ENCODE measurements at regions not wholly inside any gene's neighbourhood (a gene's known extent, or its start where the extent isn't known, plus 50 kb on each side); places are given as distances from the start of the nearest gene placed in this dataset.

DNA sequence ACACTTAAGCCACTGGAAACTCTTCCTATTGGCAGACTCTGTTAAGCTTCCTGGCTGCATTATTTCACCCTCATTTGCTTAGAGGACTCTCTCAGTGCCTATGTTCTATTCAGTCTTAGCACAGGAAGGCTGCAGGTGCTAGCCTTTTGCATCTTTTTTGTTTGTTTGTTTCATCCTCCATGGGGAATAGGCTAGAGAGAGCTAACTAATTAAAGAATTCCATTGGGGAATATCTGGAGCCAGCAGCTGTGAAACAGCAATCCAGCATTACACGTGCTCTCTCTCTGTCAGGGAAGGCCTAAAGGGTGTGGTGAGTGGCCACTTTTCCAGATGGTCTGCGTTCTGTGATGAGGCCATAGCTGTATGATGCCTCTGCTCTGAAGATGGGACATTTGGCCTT lies 633.6 kb downstream of the SPRY1 start:
- Histone ChIP-seq H3K4me1 (ENCODE audit: insufficient read depth, low read length, poor library complexity, severe bottlenecking) (no peaks in the 10 kb centered on the region), H3K79me2 (ENCODE audit: insufficient read depth, low read depth, low read length) (no peaks in the 10 kb centered on the region), H3K9me2 (ENCODE audit: insufficient read depth, low read length) (no peaks in the 10 kb centered on the region), H3K9me3 (ENCODE audit: low read length) (no peaks in the 10 kb centered on the region), H3K27ac (ENCODE audit: low read depth, low read length, poor library complexity, severe bottlenecking) (no peak overlapping the region), H3K4me2 (ENCODE audit: low read length) (no peak overlapping the region), H2AFZ (ENCODE audit: low read length) (no peak overlapping the region), H4K20me1 (ENCODE audit: insufficient read depth, low read length) (no peaks in the 10 kb centered on the region), H3K4me3 (ENCODE audit: low read depth, low read length, poor library complexity, severe bottlenecking) (no peak overlapping the region), H3K36me3 (ENCODE audit: insufficient read depth, low read length) (no peaks in the 10 kb centered on the region)
- TF ChIP-seq, protein P1, sequence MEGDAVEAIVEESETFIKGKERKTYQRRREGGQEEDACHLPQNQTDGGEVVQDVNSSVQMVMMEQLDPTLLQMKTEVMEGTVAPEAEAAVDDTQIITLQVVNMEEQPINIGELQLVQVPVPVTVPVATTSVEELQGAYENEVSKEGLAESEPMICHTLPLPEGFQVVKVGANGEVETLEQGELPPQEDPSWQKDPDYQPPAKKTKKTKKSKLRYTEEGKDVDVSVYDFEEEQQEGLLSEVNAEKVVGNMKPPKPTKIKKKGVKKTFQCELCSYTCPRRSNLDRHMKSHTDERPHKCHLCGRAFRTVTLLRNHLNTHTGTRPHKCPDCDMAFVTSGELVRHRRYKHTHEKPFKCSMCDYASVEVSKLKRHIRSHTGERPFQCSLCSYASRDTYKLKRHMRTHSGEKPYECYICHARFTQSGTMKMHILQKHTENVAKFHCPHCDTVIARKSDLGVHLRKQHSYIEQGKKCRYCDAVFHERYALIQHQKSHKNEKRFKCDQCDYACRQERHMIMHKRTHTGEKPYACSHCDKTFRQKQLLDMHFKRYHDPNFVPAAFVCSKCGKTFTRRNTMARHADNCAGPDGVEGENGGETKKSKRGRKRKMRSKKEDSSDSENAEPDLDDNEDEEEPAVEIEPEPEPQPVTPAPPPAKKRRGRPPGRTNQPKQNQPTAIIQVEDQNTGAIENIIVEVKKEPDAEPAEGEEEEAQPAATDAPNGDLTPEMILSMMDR (conservative IDR thresholded peaks at IDR 0.05; ENCODE audit: low read length) = no peak
- no peak for TF ChIP-seq EZH2phosphoT487 (IDR thresholded peaks at IDR 0.05; ENCODE audit: borderline replicate concordance, low read depth, low read length)
- CTCF ChIA-PET (ENCODE audit: unreplicated experiment) = no interaction called here
- intact Hi-C loops (cut with micrococcal nuclease; ENCODE audit: unreplicated experiment) = no loop called here
- no TSS peak for BruUV-seq (replicated peaks)
- no peak for DNase-seq (ENCODE audit: low spot score)
- POLR2A ChIA-PET = no interaction called here

DNA sequence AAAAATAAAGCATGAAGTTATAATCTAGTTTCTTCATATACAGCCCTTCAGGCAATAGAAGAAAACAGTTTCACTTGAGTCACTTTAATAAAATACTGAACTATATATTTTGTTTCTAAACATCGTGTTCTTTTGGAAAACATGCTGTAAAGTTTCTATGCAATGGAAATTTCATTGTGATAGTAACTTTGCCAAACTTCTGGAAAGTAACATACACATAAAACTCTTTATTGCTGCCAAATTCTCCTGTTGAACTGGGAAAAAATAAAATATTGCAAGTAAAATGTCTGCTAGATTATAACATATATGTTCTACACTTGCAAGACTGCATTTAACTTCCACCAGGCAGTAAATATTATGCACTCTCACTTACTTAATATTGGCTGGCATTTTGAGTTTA lies 635.4 kb downstream of the SPRY1 start:
- ChIA-PET CTCF (ENCODE audit: unreplicated experiment) (no interaction called here), POLR2A (no interaction called here)
- Histone ChIP-seq H3K4me2 (ENCODE audit: low read length) (no peak overlapping the region), H3K9me2 (ENCODE audit: insufficient read depth, low read length) (no peaks in the 10 kb centered on the region), H3K36me3 (ENCODE audit: insufficient read depth, low read length) (no peaks in the 10 kb centered on the region), H3K79me2 (ENCODE audit: insufficient read depth, low read depth, low read length) (no peaks in the 10 kb centered on the region), H3K4me3 (ENCODE audit: low read depth, low read length, poor library complexity, severe bottlenecking) (no peak overlapping the region), H3K4me1 (ENCODE audit: insufficient read depth, low read length, poor library complexity, severe bottlenecking) (no peaks in the 10 kb centered on the region), H4K20me1 (ENCODE audit: insufficient read depth, low read length) (no peaks in the 10 kb centered on the region), H3K27ac (ENCODE audit: low read depth, low read length, poor library complexity, severe bottlenecking) (no peak overlapping the region), H2AFZ (ENCODE audit: low read length) (no peak overlapping the region), H3K9me3 (ENCODE audit: low read length) (no peaks in the 10 kb centered on the region)
- intact Hi-C loops (cut with micrococcal nuclease; ENCODE audit: unreplicated experiment) = no loop called here
- TF ChIP-seq EZH2phosphoT487 (IDR thresholded peaks at IDR 0.05; ENCODE audit: borderline replicate concordance, low read depth, low read length) = no peak
- TF ChIP-seq, protein P1 (conservative IDR thresholded peaks at IDR 0.05; ENCODE audit: low read length) = no peak
- DNase-seq (ENCODE audit: low spot score) = no peak
- BruUV-seq (replicated peaks) = no TSS peak

DNA sequence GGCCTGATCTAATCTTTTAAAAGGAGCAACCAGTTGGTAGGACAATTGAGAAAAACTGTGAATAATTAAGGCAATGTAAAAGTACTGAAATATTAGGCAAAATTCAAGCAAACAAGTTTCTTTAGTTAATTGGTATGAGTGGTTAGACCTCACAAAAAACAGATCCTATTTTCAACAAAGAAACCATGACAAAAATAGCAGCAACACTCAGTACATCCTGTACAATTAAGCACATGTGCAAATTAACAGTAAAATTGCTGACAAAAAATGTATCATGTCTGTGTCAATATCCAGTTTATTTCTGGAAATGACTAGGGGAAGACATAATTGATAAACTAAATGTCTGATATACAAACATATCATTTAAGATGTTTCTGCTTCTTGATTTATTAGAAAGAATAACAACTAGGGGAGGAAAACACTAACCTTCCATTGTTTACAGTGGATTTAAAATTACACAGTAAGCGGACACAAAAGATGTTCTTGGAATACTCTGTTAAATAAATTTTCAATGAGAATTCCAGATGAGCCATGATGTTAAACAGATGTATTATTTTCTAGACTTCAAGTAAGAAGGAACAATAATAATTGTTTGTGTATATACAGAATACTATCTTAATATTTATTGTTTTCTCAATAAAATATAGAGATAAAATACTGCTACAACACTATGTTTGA lies 638.9 kb downstream of the SPRY1 start:
- no peaks in the 10 kb centered on the region for H3K9me3 ChIP-seq (ENCODE audit: low read length)
- no peaks in the 10 kb centered on the region for H3K36me3 ChIP-seq (ENCODE audit: insufficient read depth, low read length)
- no peaks in the 10 kb centered on the region for H3K4me1 ChIP-seq (ENCODE audit: insufficient read depth, low read length, poor library complexity, severe bottlenecking)
- no peak overlapping the region for H3K4me2 ChIP-seq (ENCODE audit: low read length)
- CTCF ChIA-PET (ENCODE audit: unreplicated experiment) = no interaction called here
- no peaks in the 10 kb centered on the region for H3K79me2 ChIP-seq (ENCODE audit: insufficient read depth, low read depth, low read length)
- H2AFZ ChIP-seq (ENCODE audit: low read length) = no peak overlapping the region
- no peak overlapping the region for H3K27ac ChIP-seq (ENCODE audit: low read depth, low read length, poor library complexity, severe bottlenecking)
- DNase-seq (ENCODE audit: low spot score) = no peak
- no peaks in the 10 kb centered on the region for H3K9me2 ChIP-seq (ENCODE audit: insufficient read depth, low read length)
- TF ChIP-seq EZH2phosphoT487 (IDR thresholded peaks at IDR 0.05; ENCODE audit: borderline replicate concordance, low read depth, low read length) = no peak
- TF ChIP-seq, protein P1 (conservative IDR thresholded peaks at IDR 0.05; ENCODE audit: low read length) = no peak
- no peaks in the 10 kb centered on the region for H4K20me1 ChIP-seq (ENCODE audit: insufficient read depth, low read length)
- POLR2A ChIA-PET = interaction anchor here (0.8 to 1.5 kb wide), 2 partner anchors 14 to 16 kb away, joined by 3 read pairs; no protein-coding TSS in a partner anchor
- no TSS peak for BruUV-seq (replicated peaks)
- intact Hi-C loops (cut with micrococcal nuclease; ENCODE audit: unreplicated experiment) = no loop called here
- no peak overlapping the region for H3K4me3 ChIP-seq (ENCODE audit: low read depth, low read length, poor library complexity, severe bottlenecking)

Data from OCI-LY7 (cell line).